Left colon (tissue), 2 donors: ENCODE measurements at regions not wholly inside any gene's neighbourhood (a gene's known extent, or its start where the extent isn't known, plus 50 kb on each side); places are given as distances from the start of the nearest gene placed in this dataset.

Experiments
- ATAC-seq: fragments of 200-7000 bp; cut with Tn5 transposase; one replicate; pipeline ENCODE4 v1.9.1; 2020; ENCODE audit warnings: mild to moderate bottlenecking, moderate library complexity
- DNase-seq, 2 donors: peaks; one replicate each; pipeline ENCODE4 v3.0.0-alpha.2; 2020
- intact Hi-C, 2 donors: fragments of 100-400 bp; cut with DNase I in 1 of 2; cut with micrococcal nuclease in 1 of 2; formaldehyde crosslinking; loops; one replicate each; pipeline versions ENCODE4 v1.11.2 to v1.14.0; 2022; cut with DNase I, micrococcal nuclease
- donor health status: DM: no; HTN: no; CAD: no.
- donor health status: DM: yes; HTN: yes; CAD: no.

GRCh38 chr16:10332775-10333174, 53.1 kb upstream of the ATF7IP2 start:
- intact Hi-C loops, result loop anchor here in 1 of 2 donors (10.0 kb wide), 1 partner anchor 58 kb away; no protein-coding TSS in a partner anchor
- ATAC-seq, result no peak
- no peak for DNase-seq

GRCh38 chr16:10333321-10334032, 52.4 kb upstream of the ATF7IP2 start:
- intact Hi-C loops, result loop anchor here in 1 of 2 donors (10.0 kb wide), 1 partner anchor 59 kb away; no protein-coding TSS in a partner anchor
- ATAC-seq, result no peak
- no peak for DNase-seq

GRCh38 chr16:10335681-10336080, 50.2 kb upstream of the ATF7IP2 start:
- DNase-seq (no peak), ATAC-seq (no peak)
- intact Hi-C loops, result loop anchor here in 1 of 2 donors (10.0 kb wide), 1 partner anchor 61 kb away; no protein-coding TSS in a partner anchor
